Endothelial cell of umbilical vein (primary cell): ENCODE measurements at regions not wholly inside any gene's neighbourhood (a gene's known extent, or its start where the extent isn't known, plus 50 kb on each side); places are given as distances from the start of the nearest gene placed in this dataset.

Experiments used
- BruUV-seq: library from RNA; stranded (reverse); fragments of 400-500 nt; replicated peaks from 2 replicates; lab custom pipeline; 2021; lab: Mats Ljungman, UMichigan
- CTCF ChIA-PET: fragments of 300-600, 350-600 bp; sonication (Branson Sonifier 250); formaldehyde crosslinking; loops from one replicate; lab custom pipeline; 2021; ENCODE audit warnings: antibody characterized with exemption, inconsistent platforms; lab: Charles Lee
- POLR2A ChIA-PET: fragments of 300-600, 350-600 bp; sonication (Branson Sonifier 250); formaldehyde crosslinking; loops from one replicate; lab custom pipeline; 2021; ENCODE audit warnings: antibody characterized with exemption, inconsistent platforms; lab: Charles Lee
- DNase-seq: peaks from one replicate; pipeline ENCODE4 v3.0.0-alpha.2; 2011; ENCODE audit warnings: low read depth, low spot score
- FAIRE-seq: peaks from 2 replicates; lab custom pipeline; 2011; peaks lifted over from hg19 to GRCh38; lab: Jason Lieb, UNC
- H2AFZ ChIP-seq: 2 replicates; pipeline ENCODE4 v1.6.0; 2012; ENCODE audit warnings: low read depth, low read length, control low read depth, inconsistent platforms
- H3K27ac ChIP-seq: 2 replicates; pipeline ENCODE4 v1.5.1; 2011; ENCODE audit warnings: low read depth, mild to moderate bottlenecking, control low read depth, low read length, moderate library complexity; ENCODE audit not compliant: insufficient read depth
- H3K27me3 ChIP-seq, 2 experiments: 2 replicates each; pipeline versions ENCODE4 v1.6.0 to v1.6.1; 2011; ENCODE audit warnings: low read length in 2 of 2, mixed read lengths in 1 of 2; ENCODE audit not compliant: control insufficient read depth in 2 of 2, insufficient read depth in 2 of 2
- H3K36me3 ChIP-seq, 2 experiments: 2 replicates in 1 of 2; 3 replicates in 1 of 2; pipeline ENCODE4 v1.5.1; 2011; ENCODE audit warnings: low read length in 2 of 2, mild to moderate bottlenecking in 1 of 2, moderate library complexity in 1 of 2; ENCODE audit not compliant: control insufficient read depth in 2 of 2, insufficient read depth in 2 of 2; ENCODE audit errors: extremely low read depth in 1 of 2
- H3K4me1 ChIP-seq: 3 replicates; pipeline ENCODE4 v1.5.1; 2011; ENCODE audit warnings: mild to moderate bottlenecking, low read length; ENCODE audit not compliant: control insufficient read depth, insufficient read depth; ENCODE audit errors: extremely low read depth
- H3K4me2 ChIP-seq: 2 replicates; pipeline ENCODE4 v1.6.1; 2011; ENCODE audit warnings: low read length, control low read depth, mixed read lengths; ENCODE audit not compliant: insufficient read depth
- H3K4me3 ChIP-seq, 3 experiments: fragments of 200-600 bp in 1 of 3; sonication (generic), shearing (Covaris generic) in 1 of 3; replicated peaks in 1 of 3; 2 replicates each; pipeline ENCODE4 v1.5.1; 2011 to 2016; ENCODE audit warnings: control low read depth in 3 of 3, low read length in 3 of 3, mild to moderate bottlenecking in 2 of 3, inconsistent platforms in 1 of 3, low read depth in 1 of 3, moderate library complexity in 1 of 3; ENCODE audit not compliant: insufficient read depth in 1 of 3
- H3K79me2 ChIP-seq: 2 replicates; pipeline ENCODE4 v1.6.0; 2012; ENCODE audit warnings: low read length, inconsistent platforms; ENCODE audit not compliant: control insufficient read depth, insufficient read depth
- H3K9ac ChIP-seq: replicated peaks from 2 replicates; pipeline ENCODE3; 2011; ENCODE audit warnings: low read length, control low read depth; ENCODE audit not compliant: insufficient read depth; ENCODE audit errors: extremely low read depth
- H3K9me1 ChIP-seq: replicated peaks from 3 replicates; pipeline ENCODE4 v1.6.0; 2011; ENCODE audit warnings: mild to moderate bottlenecking, low read length; ENCODE audit not compliant: control insufficient read depth, insufficient read depth; ENCODE audit errors: extremely low read depth
- H3K9me3 ChIP-seq: replicated peaks from 2 replicates; pipeline ENCODE4 v1.5.1; 2012; ENCODE audit warnings: low read length, inconsistent platforms; ENCODE audit not compliant: control insufficient read depth, insufficient read depth
- H4K20me1 ChIP-seq: replicated peaks from 2 replicates; pipeline ENCODE3; 2011; ENCODE audit warnings: mild to moderate bottlenecking, low read length; ENCODE audit not compliant: control insufficient read depth, insufficient read depth; ENCODE audit errors: extremely low read depth
- EZH2 ChIP-seq: IDR thresholded peaks from 2 replicates; pipeline ENCODE4 v1.6.1; 2012; ENCODE audit warnings: borderline replicate concordance, low read depth, mild to moderate bottlenecking, moderate library complexity, low read length, inconsistent platforms; ENCODE audit not compliant: severe bottlenecking
- FOS ChIP-seq: IDR thresholded peaks from 2 replicates; pipeline ENCODE4 v1.6.1; 2011; ENCODE audit warnings: mild to moderate bottlenecking, low read length, moderate library complexity, borderline replicate concordance; ENCODE audit not compliant: insufficient read depth
- GATA2 ChIP-seq: IDR thresholded peaks from 2 replicates; pipeline ENCODE4 v1.7.0; 2011; ENCODE audit warnings: low read depth, mild to moderate bottlenecking, moderate library complexity, mixed read lengths, low read length; ENCODE audit not compliant: insufficient read length, insufficient read depth
- JUN ChIP-seq: IDR thresholded peaks from 2 replicates; pipeline ENCODE4 v1.6.1; 2011; ENCODE audit warnings: borderline replicate concordance, low read depth; ENCODE audit not compliant: insufficient read length, insufficient read depth
- MAX ChIP-seq: IDR thresholded peaks from 2 replicates; pipeline ENCODE4 v1.6.1; 2011; ENCODE audit not compliant: insufficient read depth, insufficient read length
- MYC ChIP-seq: IDR thresholded peaks from one replicate; pipeline ENCODE4 v1.6.1; 2011; ENCODE audit warnings: mild to moderate bottlenecking, low read depth, low read length
- POLR2AphosphoS5 ChIP-seq: IDR thresholded peaks from 2 replicates; pipeline ENCODE4 v1.6.1; 2012; ENCODE audit warnings: low read depth, mild to moderate bottlenecking, control low read depth, low read length, moderate library complexity; ENCODE audit not compliant: insufficient read depth
- dilution Hi-C: fragments of 300-500 bp; cut with MboI; formaldehyde crosslinking; loops from one replicate; pipeline ENCODE4 v1.15.0; 2019; ENCODE audit warnings: low sequenced_read_pairs; ENCODE audit not compliant: extremely low pct_ligation_motif_present
- intact Hi-C: fragments of 100-400 bp; cut with micrococcal nuclease; formaldehyde crosslinking; loops from one replicate; pipeline ENCODE4 v1.10.0; 2022
- TF ChIP-seq, protein P1 (sequence below), 2 donors: IDR thresholded peaks; 1 replicate in 1 of 2; 2 replicates in 1 of 2; pipeline ENCODE4 v1.5.1; 2011; ENCODE audit warnings: low read length in 2 of 2, mild to moderate bottlenecking in 2 of 2, moderate library complexity in 2 of 2, control low read depth in 1 of 2, inconsistent platforms in 1 of 2, low read depth in 1 of 2; ENCODE audit not compliant: insufficient read depth in 1 of 2; ENCODE audit errors: extremely low read depth in 1 of 2

DNA sequence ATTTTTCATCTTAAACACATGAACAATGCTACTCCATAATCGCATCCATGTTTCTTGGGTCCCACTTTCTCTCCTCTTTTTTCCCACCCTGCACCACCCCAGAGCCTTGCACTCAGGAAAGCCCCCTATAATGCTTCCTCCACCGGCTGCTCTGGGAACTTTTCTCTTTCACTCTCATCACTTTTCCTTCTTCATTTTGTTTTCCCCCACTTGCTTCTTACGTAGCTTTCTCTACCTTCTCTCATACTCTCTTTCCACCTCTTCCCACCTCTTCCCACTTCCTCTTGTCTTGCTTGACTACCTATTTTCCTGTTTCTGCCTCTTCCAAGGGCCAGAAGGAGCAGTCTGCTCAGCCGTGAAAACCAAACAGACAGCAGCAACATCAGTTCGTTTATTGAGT lies 229.5 kb upstream of the RHOBTB1 start:
- no peak overlapping the region for H3K27ac ChIP-seq
- H3K9me3 ChIP-seq: no peaks in the 10 kb centered on the region
- H4K20me1 ChIP-seq: no peaks in the 10 kb centered on the region
- H3K4me2 ChIP-seq: no peak overlapping the region
- no peak overlapping the region for H3K9ac ChIP-seq
- CTCF ChIA-PET: no interaction called here
- H3K4me3 ChIP-seq: no peak overlapping the region
- FAIRE-seq (no peak), DNase-seq (no peak)
- H3K79me2 ChIP-seq: no peaks in the 10 kb centered on the region
- intact Hi-C loops: no loop called here
- dilution Hi-C loops: no loop called here
- no peaks in the 10 kb centered on the region for H3K4me1 ChIP-seq
- peaks cover 0 to 5% of the 10 kb centered on the region in 2 experiments for H3K27me3 ChIP-seq
- H2AFZ ChIP-seq: no peak overlapping the region
- POLR2A ChIA-PET: no interaction called here
- H3K36me3 ChIP-seq: no peaks in the 10 kb centered on the region
- BruUV-seq: no TSS peak
- no peaks in the 10 kb centered on the region for H3K9me1 ChIP-seq
- no peak for TF ChIP-seq MAX
- no peak for TF ChIP-seq GATA2

GRCh38 chr10:61172182-61172926 lies 228.4 kb upstream of the RHOBTB1 start:
- Histone ChIP-seq H3K27me3 (peaks cover 0 to 5% of the 10 kb centered on the region in 2 experiments), H3K4me2 (no peak overlapping the region), H4K20me1 (no peaks in the 10 kb centered on the region), H3K4me1 (no peaks in the 10 kb centered on the region), H3K9ac (no peak overlapping the region), H3K9me1 (no peaks in the 10 kb centered on the region), H3K36me3 (no peaks in the 10 kb centered on the region), H2AFZ (no peak overlapping the region), H3K79me2 (no peaks in the 10 kb centered on the region), H3K4me3 (no peak overlapping the region), H3K9me3 (no peaks in the 10 kb centered on the region), H3K27ac (no peak overlapping the region)
- DNase-seq (no peak), FAIRE-seq (no peak)
- CTCF ChIA-PET: no interaction called here
- BruUV-seq: no TSS peak
- dilution Hi-C loops: no loop called here
- POLR2A ChIA-PET: no interaction called here
- intact Hi-C loops: no loop called here
- TF ChIP-seq EZH2: no peak
- TF ChIP-seq MYC: no peak
- no peak for TF ChIP-seq GATA2
- TF ChIP-seq JUN: no peak
- TF ChIP-seq, protein P1, sequence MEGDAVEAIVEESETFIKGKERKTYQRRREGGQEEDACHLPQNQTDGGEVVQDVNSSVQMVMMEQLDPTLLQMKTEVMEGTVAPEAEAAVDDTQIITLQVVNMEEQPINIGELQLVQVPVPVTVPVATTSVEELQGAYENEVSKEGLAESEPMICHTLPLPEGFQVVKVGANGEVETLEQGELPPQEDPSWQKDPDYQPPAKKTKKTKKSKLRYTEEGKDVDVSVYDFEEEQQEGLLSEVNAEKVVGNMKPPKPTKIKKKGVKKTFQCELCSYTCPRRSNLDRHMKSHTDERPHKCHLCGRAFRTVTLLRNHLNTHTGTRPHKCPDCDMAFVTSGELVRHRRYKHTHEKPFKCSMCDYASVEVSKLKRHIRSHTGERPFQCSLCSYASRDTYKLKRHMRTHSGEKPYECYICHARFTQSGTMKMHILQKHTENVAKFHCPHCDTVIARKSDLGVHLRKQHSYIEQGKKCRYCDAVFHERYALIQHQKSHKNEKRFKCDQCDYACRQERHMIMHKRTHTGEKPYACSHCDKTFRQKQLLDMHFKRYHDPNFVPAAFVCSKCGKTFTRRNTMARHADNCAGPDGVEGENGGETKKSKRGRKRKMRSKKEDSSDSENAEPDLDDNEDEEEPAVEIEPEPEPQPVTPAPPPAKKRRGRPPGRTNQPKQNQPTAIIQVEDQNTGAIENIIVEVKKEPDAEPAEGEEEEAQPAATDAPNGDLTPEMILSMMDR (IDR thresholded peaks at IDR 0.05; ENCODE audit: extremely low read depth in 1 of 2, insufficient read depth in 1 of 2, low read depth in 1 of 2, low read length in 2 of 2): no peak
- no peak for TF ChIP-seq POLR2AphosphoS5
- no peak for TF ChIP-seq FOS
